ENCODE measurements at regions not wholly inside any gene's neighbourhood (a gene's known extent, or its start where the extent isn't known, plus 50 kb on each side); places are given as distances from the start of the nearest gene placed in this dataset.
A peak's percentile ranks its signal among the peaks of the same experiment; 100 is the strongest.

DNA sequence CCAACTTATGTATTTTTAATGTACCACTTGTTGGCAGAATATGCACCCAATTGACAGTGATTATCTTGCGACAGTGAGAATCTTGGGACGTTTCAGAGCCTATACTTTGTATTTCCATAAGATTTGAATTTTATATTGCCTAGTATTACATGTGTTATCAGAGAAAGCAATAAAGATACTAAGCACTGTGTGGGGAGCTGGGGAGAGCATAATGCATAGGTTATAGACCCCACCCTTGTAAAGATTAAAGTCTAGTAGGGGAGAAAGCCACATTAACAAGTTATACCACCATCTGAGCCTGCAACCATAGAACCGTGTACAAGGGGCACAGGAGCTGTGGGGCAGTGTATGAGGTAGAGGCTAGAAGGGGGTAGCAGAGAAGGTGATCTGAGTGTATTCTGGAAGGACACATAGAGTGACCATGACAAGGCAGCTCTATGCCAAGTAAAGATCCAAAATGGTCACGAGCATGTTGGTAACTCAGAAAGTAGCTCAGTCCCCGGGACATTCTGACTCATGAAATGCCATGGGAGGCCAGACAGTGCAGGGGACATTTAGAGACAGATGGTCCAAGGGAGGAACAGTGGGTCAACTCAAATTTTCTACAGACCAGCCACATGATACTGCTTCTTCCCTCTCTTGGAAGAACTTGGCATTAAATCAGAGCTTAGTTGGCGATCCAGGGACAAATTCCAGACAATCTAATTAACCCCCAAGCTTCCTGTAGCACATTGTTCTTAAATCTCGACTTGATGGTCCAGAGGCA lies 84.5 kb downstream of the ADRA2A start:
- intact Hi-C loops (cut with DNase I) = no loop called here
- no peaks in the 10 kb centered on the region for H3K36me3 ChIP-seq (ENCODE audit: insufficient read depth in 1 of 2, low read depth in 1 of 2)
- WGBS, 3 donors = 37 to 47% (median 38%) methylated on average over 7 of the region's 7 CpGs

DNA sequence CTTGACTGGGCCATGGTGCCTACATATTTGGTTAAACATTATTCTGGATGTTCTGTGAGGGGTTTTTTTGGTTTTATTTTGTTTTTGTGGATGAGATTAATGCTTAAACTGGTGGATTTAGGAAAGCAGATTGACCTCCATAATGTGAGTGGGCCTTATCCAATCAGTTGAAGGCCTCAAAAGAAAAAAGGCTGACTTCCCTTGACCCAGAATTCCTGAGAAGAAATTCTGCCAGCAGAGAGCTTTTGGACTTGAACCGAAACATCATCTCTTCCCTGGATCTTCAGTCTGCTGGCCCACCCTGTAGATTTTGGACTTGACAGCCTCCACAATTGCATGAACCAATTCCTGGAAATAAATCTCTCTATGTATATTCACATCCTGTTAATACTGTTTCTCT lies 94.4 kb downstream of the ADRA2A start:
- H3K27ac ChIP-seq = no peak overlapping the region
- intact Hi-C loops (cut with DNase I) = no loop called here
- H3K4me3 ChIP-seq = no peak overlapping the region
- DNase-seq (no peak), ATAC-seq (no peak)
- WGBS, 3 donors = 90 to 100% (median 90%) methylated on average over 1 of the region's 1 CpG
- H3K9me3 ChIP-seq = no peaks in the 10 kb centered on the region
- no peaks in the 10 kb centered on the region for H3K4me1 ChIP-seq
- no peaks in the 10 kb centered on the region for H3K27me3 ChIP-seq (ENCODE audit: insufficient read depth in 3 of 3, low read length in 2 of 3)
- TF ChIP-seq, protein P1, sequence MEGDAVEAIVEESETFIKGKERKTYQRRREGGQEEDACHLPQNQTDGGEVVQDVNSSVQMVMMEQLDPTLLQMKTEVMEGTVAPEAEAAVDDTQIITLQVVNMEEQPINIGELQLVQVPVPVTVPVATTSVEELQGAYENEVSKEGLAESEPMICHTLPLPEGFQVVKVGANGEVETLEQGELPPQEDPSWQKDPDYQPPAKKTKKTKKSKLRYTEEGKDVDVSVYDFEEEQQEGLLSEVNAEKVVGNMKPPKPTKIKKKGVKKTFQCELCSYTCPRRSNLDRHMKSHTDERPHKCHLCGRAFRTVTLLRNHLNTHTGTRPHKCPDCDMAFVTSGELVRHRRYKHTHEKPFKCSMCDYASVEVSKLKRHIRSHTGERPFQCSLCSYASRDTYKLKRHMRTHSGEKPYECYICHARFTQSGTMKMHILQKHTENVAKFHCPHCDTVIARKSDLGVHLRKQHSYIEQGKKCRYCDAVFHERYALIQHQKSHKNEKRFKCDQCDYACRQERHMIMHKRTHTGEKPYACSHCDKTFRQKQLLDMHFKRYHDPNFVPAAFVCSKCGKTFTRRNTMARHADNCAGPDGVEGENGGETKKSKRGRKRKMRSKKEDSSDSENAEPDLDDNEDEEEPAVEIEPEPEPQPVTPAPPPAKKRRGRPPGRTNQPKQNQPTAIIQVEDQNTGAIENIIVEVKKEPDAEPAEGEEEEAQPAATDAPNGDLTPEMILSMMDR (IDR thresholded peaks at IDR 0.05) = no peak
- no peaks in the 10 kb centered on the region for H3K36me3 ChIP-seq (ENCODE audit: insufficient read depth in 1 of 2, low read depth in 1 of 2)

More for the DNA sequence above, 84.5 kb downstream of the ADRA2A start:
- Histone ChIP-seq H3K4me3 (no peak overlapping the region), H3K27me3 (ENCODE audit: insufficient read depth in 3 of 3, low read length in 2 of 3) (peaks cover 0 to 10% (median 0%) of the 10 kb centered on the region in 3 donors), H3K27ac (no peak overlapping the region), H3K9me3 (no peaks in the 10 kb centered on the region), H3K4me1 (no peaks in the 10 kb centered on the region)
- ATAC-seq (peak in 2 of 4 donors; percentile 34 to 53), DNase-seq (no peak)
- TF ChIP-seq, protein P1 (IDR thresholded peaks at IDR 0.05) = no peak

DNA sequence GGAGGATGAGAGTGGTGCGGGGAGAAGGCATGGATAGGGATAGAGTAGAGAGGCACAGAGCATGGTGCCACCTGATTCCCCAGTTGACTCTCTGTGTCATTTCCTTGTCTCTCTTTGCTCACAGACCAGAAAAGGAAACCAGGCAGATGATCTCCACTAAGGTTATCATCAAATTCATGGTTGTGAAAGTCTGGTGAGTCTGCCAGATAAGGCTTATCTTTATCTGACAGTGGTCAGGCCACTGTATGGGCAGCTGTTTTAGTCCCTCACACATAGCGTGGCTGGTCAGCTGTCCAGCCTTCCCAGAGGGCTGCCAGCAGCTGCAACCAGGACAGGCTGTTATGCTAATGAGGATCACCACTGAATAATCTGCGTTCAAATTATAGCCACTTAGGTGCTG lies 99.0 kb downstream of the ADRA2A start:
- TF ChIP-seq, protein P1 (IDR thresholded peaks at IDR 0.05) = no peak
- H3K4me3 ChIP-seq = no peak overlapping the region
- H3K9me3 ChIP-seq = no peaks in the 10 kb centered on the region
- ATAC-seq (peak in 3 of 4 donors; percentile 60 to 88 (median 63)), DNase-seq (peak in 1 of 2 donors; percentile 29)
- H3K27ac ChIP-seq = no peak overlapping the region
- intact Hi-C loops (cut with DNase I) = no loop called here
- H3K36me3 ChIP-seq (ENCODE audit: insufficient read depth in 1 of 2, low read depth in 1 of 2) = no peaks in the 10 kb centered on the region
- no peaks in the 10 kb centered on the region for H3K4me1 ChIP-seq
- WGBS, 3 donors = 24 to 36% (median 32%) methylated on average over 3 of the region's 3 CpGs
- H3K27me3 ChIP-seq (ENCODE audit: insufficient read depth in 3 of 3, low read length in 2 of 3) = peaks cover 0 to 9% (median 0%) of the 10 kb centered on the region in 3 donors

DNA sequence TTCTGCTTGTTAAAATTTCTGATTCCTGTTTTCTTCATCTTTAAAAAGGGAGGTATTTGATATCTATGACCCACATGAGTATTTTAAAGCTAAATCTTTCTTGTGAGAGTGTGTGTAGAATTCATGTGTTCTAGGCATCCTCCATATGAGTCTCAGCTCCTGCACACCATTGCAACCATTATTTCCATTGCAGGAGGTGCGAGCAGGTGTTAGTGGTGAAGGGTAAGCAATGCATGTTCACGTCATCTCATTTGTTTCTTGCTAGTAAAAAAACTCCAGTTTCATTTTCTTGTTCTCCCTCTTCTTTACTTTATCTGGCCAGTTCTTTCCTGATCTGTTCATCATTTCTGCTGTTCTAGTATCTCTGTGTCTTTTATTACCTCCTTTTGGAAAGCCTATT lies 100.5 kb downstream of the ADRA2A start:
- Histone ChIP-seq H3K9me3 (no peaks in the 10 kb centered on the region), H3K27me3 (ENCODE audit: insufficient read depth in 3 of 3, low read length in 2 of 3) (peaks cover 0 to 9% (median 0%) of the 10 kb centered on the region in 3 donors), H3K4me3 (no peak overlapping the region), H3K36me3 (ENCODE audit: insufficient read depth in 1 of 2, low read depth in 1 of 2) (no peaks in the 10 kb centered on the region), H3K4me1 (no peaks in the 10 kb centered on the region), H3K27ac (no peak overlapping the region)
- ATAC-seq (no peak), DNase-seq (no peak)
- intact Hi-C loops (cut with DNase I) = no loop called here
- TF ChIP-seq, protein P1 (IDR thresholded peaks at IDR 0.05) = no peak
- 93 to 100% (median 96%) methylated on average over 2 of the region's 2 CpGs for WGBS, 3 donors
